DND-41 (cell line): ENCODE measurements at regions not wholly inside any gene's neighbourhood (a gene's known extent, or its start where the extent isn't known, plus 50 kb on each side); places are given as distances from the start of the nearest gene placed in this dataset.

Experiments used
- EZH2 ChIP-seq: IDR thresholded peaks from 3 replicates; pipeline ENCODE4 v1.6.1; 2012; ENCODE audit warnings: borderline replicate concordance, low read depth, mild to moderate bottlenecking, moderate library complexity, low read length, inconsistent platforms; ENCODE audit not compliant: severe bottlenecking
- TF ChIP-seq, protein P1 (sequence below): IDR thresholded peaks from 2 replicates; pipeline ENCODE4 v1.5.1; 2012; ENCODE audit warnings: borderline replicate concordance, low read length, moderate library complexity, mild to moderate bottlenecking; ENCODE audit not compliant: poor library complexity, severe bottlenecking; ENCODE audit errors: extremely low read depth

DNA sequence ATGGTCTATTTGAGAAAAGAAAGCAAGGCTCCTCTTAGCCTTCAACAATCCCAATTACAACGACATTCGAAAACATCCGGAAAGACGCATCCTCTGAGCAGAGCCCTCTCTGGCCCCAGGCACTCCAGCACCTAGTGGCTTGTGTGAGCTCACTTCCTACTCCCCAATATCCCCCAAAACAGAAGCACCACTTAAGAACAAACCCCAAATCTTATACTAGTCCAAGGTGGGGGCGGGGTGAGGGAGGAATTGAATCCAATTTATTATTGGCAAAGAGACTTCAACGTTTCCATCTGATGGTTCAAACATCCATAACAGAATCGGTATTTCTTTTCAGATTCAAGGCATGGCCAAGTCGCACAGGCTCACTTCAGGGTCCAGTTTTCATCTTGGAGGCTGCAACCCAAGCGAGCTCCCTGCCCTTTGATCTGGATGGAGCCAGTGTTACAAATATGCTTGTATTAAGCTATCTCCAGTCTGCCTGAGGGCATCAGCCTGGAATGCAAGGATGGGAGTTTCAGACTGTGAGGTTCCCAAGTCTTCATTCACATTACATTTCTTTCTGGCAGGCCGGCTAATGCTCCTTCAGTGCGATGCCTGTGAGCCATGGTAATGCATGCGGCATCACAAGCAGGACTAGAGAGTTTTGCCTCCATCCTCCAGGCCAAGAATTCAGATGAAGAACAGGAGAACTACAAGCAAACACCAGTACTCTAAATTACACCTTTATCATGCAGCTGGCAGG, 132.5 kb upstream of the FOXN3 start:
- TF ChIP-seq, protein P1, sequence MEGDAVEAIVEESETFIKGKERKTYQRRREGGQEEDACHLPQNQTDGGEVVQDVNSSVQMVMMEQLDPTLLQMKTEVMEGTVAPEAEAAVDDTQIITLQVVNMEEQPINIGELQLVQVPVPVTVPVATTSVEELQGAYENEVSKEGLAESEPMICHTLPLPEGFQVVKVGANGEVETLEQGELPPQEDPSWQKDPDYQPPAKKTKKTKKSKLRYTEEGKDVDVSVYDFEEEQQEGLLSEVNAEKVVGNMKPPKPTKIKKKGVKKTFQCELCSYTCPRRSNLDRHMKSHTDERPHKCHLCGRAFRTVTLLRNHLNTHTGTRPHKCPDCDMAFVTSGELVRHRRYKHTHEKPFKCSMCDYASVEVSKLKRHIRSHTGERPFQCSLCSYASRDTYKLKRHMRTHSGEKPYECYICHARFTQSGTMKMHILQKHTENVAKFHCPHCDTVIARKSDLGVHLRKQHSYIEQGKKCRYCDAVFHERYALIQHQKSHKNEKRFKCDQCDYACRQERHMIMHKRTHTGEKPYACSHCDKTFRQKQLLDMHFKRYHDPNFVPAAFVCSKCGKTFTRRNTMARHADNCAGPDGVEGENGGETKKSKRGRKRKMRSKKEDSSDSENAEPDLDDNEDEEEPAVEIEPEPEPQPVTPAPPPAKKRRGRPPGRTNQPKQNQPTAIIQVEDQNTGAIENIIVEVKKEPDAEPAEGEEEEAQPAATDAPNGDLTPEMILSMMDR: no peak
- TF ChIP-seq EZH2: no peak
